HCT116 (cell line): ENCODE measurements at regions not wholly inside any gene's neighbourhood (a gene's known extent, or its start where the extent isn't known, plus 50 kb on each side); places are given as distances from the start of the nearest gene placed in this dataset.

Source experiments
- EZH2 ChIP-seq: fragments of 200-600 bp; sonication (generic); IDR thresholded peaks from 2 replicates; pipeline ENCODE4 v1.6.1; 2017; ENCODE audit warnings: antibody characterized with exemption, mixed run types
- POLR2AphosphoS5 ChIP-seq: IDR thresholded peaks from 2 replicates; pipeline ENCODE4 v1.6.1; 2011; ENCODE audit warnings: mild to moderate bottlenecking, low read depth, low read length, moderate library complexity
- SIN3A ChIP-seq: IDR thresholded peaks from 2 replicates; pipeline ENCODE4 v1.6.1; 2012; ENCODE audit warnings: low read depth
- TF ChIP-seq, protein P1 (sequence below), 3 experiments: fragments of 200-600 bp in 1 of 3; sonication (generic) in 1 of 3; IDR thresholded peaks in 2 of 3; conservative IDR thresholded peaks in 1 of 3; 2 replicates each; pipeline ENCODE4 v1.5.1; 2012 to 2017; ENCODE audit warnings: low read depth in 2 of 3, low read length in 2 of 3, antibody characterized with exemption in 1 of 3, borderline replicate concordance in 1 of 3, control low read depth in 1 of 3, mild to moderate bottlenecking in 1 of 3, mixed read lengths in 1 of 3, mixed run types in 1 of 3, moderate library complexity in 1 of 3; ENCODE audit not compliant: insufficient read depth in 1 of 3

DNA sequence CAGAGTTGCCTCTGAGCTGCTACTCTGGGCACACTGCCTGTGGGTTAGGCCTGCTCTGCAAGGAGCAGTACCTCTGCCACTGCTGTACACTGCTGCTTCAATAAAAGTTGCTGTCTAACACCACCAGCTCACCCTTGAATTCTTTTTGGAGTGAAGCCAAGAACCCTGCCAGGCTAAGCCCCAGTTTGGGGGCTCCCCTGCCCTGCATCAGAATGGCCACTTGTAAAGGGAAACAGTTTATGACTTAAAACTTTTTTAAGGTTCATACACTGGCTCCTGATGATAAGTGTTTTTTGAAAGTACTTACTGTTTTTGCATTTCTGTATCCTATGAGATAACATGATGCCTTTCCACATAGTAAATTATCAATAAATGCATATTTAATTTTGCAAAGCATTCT, 310.0 kb downstream of the LMO4 start:
- TF ChIP-seq POLR2AphosphoS5 (no peak), SIN3A (no peak), EZH2 (no peak)
- TF ChIP-seq, protein P1, sequence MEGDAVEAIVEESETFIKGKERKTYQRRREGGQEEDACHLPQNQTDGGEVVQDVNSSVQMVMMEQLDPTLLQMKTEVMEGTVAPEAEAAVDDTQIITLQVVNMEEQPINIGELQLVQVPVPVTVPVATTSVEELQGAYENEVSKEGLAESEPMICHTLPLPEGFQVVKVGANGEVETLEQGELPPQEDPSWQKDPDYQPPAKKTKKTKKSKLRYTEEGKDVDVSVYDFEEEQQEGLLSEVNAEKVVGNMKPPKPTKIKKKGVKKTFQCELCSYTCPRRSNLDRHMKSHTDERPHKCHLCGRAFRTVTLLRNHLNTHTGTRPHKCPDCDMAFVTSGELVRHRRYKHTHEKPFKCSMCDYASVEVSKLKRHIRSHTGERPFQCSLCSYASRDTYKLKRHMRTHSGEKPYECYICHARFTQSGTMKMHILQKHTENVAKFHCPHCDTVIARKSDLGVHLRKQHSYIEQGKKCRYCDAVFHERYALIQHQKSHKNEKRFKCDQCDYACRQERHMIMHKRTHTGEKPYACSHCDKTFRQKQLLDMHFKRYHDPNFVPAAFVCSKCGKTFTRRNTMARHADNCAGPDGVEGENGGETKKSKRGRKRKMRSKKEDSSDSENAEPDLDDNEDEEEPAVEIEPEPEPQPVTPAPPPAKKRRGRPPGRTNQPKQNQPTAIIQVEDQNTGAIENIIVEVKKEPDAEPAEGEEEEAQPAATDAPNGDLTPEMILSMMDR (IDR thresholded peaks at IDR 0.05 in 2 of 3, conservative IDR thresholded peaks at IDR 0.05 in 1 of 3; ENCODE audit: borderline replicate concordance in 1 of 3, insufficient read depth in 1 of 3, low read depth in 2 of 3, low read length in 2 of 3), result no peak
